Liver (tissue), 8 donors: ENCODE measurements at regions not wholly inside any gene's neighbourhood (a gene's known extent, or its start where the extent isn't known, plus 50 kb on each side); places are given as distances from the start of the nearest gene placed in this dataset.

Source experiments
- DNase-seq: peaks from one replicate; pipeline ENCODE4 v3.0.0-alpha.2; 2017; ENCODE audit warnings: low spot score
- H3K27ac ChIP-seq, 2 donors: one replicate each; pipeline ENCODE4 v1.7.0; 2013; ENCODE audit warnings: inconsistent platforms in 2 of 2, low read length in 2 of 2, control low read depth in 1 of 2, low read depth in 1 of 2, mild to moderate bottlenecking in 1 of 2
- H3K27me3 ChIP-seq, 4 donors: one replicate each; pipeline versions ENCODE4 v1.6.1 to v1.7.0; 2013; ENCODE audit warnings: low read length in 3 of 4, inconsistent platforms in 1 of 4, mild to moderate bottlenecking in 1 of 4, moderate library complexity in 1 of 4; ENCODE audit not compliant: control insufficient read depth in 4 of 4, insufficient read depth in 4 of 4
- H3K36me3 ChIP-seq, 4 donors: one replicate each; pipeline versions ENCODE4 v1.6.1 to v1.7.0; 2013; ENCODE audit warnings: low read length in 3 of 4, mild to moderate bottlenecking in 3 of 4, low read depth in 1 of 4, moderate library complexity in 1 of 4; ENCODE audit not compliant: control insufficient read depth in 4 of 4, insufficient read depth in 3 of 4
- H3K4me1 ChIP-seq, 4 donors: one replicate each; pipeline versions ENCODE4 v1.6.1 to v1.7.0; 2013; ENCODE audit warnings: low read length in 3 of 4, mild to moderate bottlenecking in 3 of 4, moderate library complexity in 1 of 4; ENCODE audit not compliant: control insufficient read depth in 4 of 4, insufficient read depth in 4 of 4
- H3K4me3 ChIP-seq, 3 donors: one replicate each; pipeline versions ENCODE4 v1.6.1 to v1.7.0; 2013; ENCODE audit warnings: low read length in 3 of 3, control low read depth in 1 of 3, low read depth in 1 of 3, mild to moderate bottlenecking in 1 of 3
- H3K9ac ChIP-seq, 2 donors: one replicate each; pipeline ENCODE4 v1.7.0; 2013; ENCODE audit warnings: low read length in 2 of 2, mild to moderate bottlenecking in 2 of 2, moderate library complexity in 2 of 2, control low read depth in 1 of 2, low read depth in 1 of 2
- H3K9me3 ChIP-seq, 4 donors: one replicate each; pipeline versions ENCODE4 v1.6.1 to v1.7.0; 2013; ENCODE audit warnings: low read length in 3 of 4; ENCODE audit not compliant: control insufficient read depth in 4 of 4
- EGR1 ChIP-seq, 2 donors: IDR thresholded peaks; 2 replicates each; pipeline ENCODE4 v1.6.1; 2016 to 2018; ENCODE audit warnings: antibody characterized with exemption in 2 of 2, low read depth in 2 of 2
- FOXA1 ChIP-seq: IDR thresholded peaks from 2 replicates; pipeline ENCODE4 v1.6.1; 2016; ENCODE audit warnings: antibody characterized with exemption
- HNF4A ChIP-seq, 2 donors: conservative IDR thresholded peaks; 2 replicates each; pipeline ENCODE4 v1.6.1; 2016; ENCODE audit warnings: antibody characterized with exemption in 2 of 2, mild to moderate bottlenecking in 2 of 2
- HNF4G ChIP-seq: IDR thresholded peaks from 2 replicates; pipeline ENCODE4 v1.6.1; 2016; ENCODE audit warnings: antibody characterized with exemption
- JUND ChIP-seq, 2 donors: IDR thresholded peaks; 2 replicates each; pipeline ENCODE4 v1.6.1; 2016; ENCODE audit warnings: antibody characterized with exemption in 2 of 2
- RXRA ChIP-seq, 2 donors: IDR thresholded peaks; 2 replicates each; pipeline ENCODE4 v1.6.1; 2017 to 2018; ENCODE audit warnings: antibody characterized with exemption in 2 of 2, mild to moderate bottlenecking in 1 of 2
- SP1 ChIP-seq: IDR thresholded peaks from 2 replicates; pipeline ENCODE4 v1.6.1; 2018; ENCODE audit warnings: antibody characterized with exemption, mild to moderate bottlenecking
- TAF1 ChIP-seq: conservative IDR thresholded peaks from 2 replicates; pipeline ENCODE4 v1.6.1; 2016; ENCODE audit warnings: antibody characterized with exemption, mild to moderate bottlenecking
- YY1 ChIP-seq: IDR thresholded peaks from 2 replicates; pipeline ENCODE4 v1.6.1; 2016; ENCODE audit warnings: antibody characterized with exemption, mild to moderate bottlenecking
- WGBS: extraction: QIAGEN DNeasy Blood & Tissue Kit; methylation state at CpG from one replicate; pipeline ENCODE4 v1.1.7; 2013; 5-methylcytosine and 5-hydroxymethylcytosine counted together
- TF ChIP-seq, protein P1 (sequence below): fragments of 150-350 bp; IDR thresholded peaks from 2 replicates; pipeline ENCODE4 v1.5.1; 2017; ENCODE audit warnings: improper control_type of control experiment, low read depth, low read length; ENCODE audit not compliant: missing input control
- TF ChIP-seq, protein P2 (sequence below): IDR thresholded peaks from 2 replicates; pipeline ENCODE4 v1.6.1; 2016; ENCODE audit warnings: antibody characterized with exemption
- TF ChIP-seq, protein P3 (sequence below): IDR thresholded peaks from 2 replicates; pipeline ENCODE4 v1.6.1; 2016; ENCODE audit warnings: antibody characterized with exemption
- TF ChIP-seq, protein P4 (sequence below): IDR thresholded peaks from 2 replicates; pipeline ENCODE4 v1.6.1; 2016; ENCODE audit warnings: antibody characterized with exemption
- donor health status: healthy.
- donor health status: healthy.
- donor health status: healthy.
- donor health status: healthy.
- donor health status: healthy.

DNA sequence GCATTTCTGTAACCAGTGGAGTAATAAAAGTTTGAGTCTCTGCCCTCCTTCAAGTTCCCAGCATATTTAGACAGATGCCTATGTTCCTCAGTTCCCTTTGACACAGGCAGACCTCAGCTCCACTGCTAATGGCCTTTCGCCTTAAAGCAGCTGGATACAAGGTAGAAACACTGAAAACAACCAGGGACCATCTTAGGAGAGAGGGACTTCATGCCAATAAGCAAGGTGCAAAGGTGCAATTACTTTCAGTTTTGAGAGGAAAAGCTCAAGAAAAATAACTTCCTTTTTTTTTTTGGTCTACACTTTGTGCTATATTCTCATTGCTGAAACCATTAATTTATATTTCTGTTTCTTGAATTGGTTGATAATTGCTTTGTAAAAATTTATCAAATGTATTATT lies 781.9 kb upstream of the GALNTL6 start:
- DNase-seq: no peak
- TF ChIP-seq, protein P1, sequence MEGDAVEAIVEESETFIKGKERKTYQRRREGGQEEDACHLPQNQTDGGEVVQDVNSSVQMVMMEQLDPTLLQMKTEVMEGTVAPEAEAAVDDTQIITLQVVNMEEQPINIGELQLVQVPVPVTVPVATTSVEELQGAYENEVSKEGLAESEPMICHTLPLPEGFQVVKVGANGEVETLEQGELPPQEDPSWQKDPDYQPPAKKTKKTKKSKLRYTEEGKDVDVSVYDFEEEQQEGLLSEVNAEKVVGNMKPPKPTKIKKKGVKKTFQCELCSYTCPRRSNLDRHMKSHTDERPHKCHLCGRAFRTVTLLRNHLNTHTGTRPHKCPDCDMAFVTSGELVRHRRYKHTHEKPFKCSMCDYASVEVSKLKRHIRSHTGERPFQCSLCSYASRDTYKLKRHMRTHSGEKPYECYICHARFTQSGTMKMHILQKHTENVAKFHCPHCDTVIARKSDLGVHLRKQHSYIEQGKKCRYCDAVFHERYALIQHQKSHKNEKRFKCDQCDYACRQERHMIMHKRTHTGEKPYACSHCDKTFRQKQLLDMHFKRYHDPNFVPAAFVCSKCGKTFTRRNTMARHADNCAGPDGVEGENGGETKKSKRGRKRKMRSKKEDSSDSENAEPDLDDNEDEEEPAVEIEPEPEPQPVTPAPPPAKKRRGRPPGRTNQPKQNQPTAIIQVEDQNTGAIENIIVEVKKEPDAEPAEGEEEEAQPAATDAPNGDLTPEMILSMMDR: no peak
- TF ChIP-seq YY1: no peak
- TF ChIP-seq, protein P2, sequence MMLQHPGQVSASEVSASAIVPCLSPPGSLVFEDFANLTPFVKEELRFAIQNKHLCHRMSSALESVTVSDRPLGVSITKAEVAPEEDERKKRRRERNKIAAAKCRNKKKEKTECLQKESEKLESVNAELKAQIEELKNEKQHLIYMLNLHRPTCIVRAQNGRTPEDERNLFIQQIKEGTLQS: no peak
- Histone ChIP-seq H3K4me1 (no peaks in the 10 kb centered on the region), H3K9ac (no peak overlapping the region), H3K27ac (no peak overlapping the region), H3K36me3 (no peaks in the 10 kb centered on the region), H3K27me3 (no peaks in the 10 kb centered on the region), H3K4me3 (no peak overlapping the region), H3K9me3 (no peaks in the 10 kb centered on the region)
- WGBS: 71% methylated on average over 1 of the region's 1 CpG

DNA sequence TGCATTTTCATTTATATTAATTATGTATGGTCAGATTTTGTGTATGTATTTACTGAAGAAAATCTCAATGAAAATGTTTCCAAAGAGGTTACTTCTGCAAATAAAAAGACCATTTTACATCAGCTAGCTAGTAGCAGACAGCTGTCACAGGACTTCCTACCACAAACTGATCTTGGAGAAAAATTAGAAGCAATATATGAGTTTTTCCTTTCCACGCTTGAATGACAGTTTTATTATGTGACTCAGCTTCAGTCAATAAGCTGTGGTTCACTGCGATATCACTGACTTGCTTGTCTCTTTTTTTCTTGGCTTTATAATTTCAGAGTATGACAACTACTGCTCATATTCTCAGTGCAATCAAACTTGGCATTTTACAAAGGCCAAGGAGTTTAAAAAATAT lies 787.4 kb upstream of the GALNTL6 start:
- H3K9ac ChIP-seq: no peak overlapping the region
- H3K4me3 ChIP-seq: no peak overlapping the region
- 66% methylated on average over 2 of the region's 2 CpGs for WGBS
- DNase-seq: no peak
- no peaks in the 10 kb centered on the region for H3K27me3 ChIP-seq
- TF ChIP-seq SP1 (no peak), HNF4A (conservative IDR thresholded peaks at IDR 0.05) (no peak), EGR1 (IDR thresholded peaks at IDR 0.05; ENCODE audit: low read depth in 2 of 2) (no peak), JUND (IDR thresholded peaks at IDR 0.05) (no peak), HNF4G (no peak), YY1 (no peak), TAF1 (no peak)
- TF ChIP-seq, protein P3, sequence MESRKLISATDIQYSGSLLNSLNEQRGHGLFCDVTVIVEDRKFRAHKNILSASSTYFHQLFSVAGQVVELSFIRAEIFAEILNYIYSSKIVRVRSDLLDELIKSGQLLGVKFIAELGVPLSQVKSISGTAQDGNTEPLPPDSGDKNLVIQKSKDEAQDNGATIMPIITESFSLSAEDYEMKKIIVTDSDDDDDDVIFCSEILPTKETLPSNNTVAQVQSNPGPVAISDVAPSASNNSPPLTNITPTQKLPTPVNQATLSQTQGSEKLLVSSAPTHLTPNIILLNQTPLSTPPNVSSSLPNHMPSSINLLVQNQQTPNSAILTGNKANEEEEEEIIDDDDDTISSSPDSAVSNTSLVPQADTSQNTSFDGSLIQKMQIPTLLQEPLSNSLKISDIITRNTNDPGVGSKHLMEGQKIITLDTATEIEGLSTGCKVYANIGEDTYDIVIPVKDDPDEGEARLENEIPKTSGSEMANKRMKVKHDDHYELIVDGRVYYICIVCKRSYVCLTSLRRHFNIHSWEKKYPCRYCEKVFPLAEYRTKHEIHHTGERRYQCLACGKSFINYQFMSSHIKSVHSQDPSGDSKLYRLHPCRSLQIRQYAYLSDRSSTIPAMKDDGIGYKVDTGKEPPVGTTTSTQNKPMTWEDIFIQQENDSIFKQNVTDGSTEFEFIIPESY: no peak
- TF ChIP-seq, protein P1: no peak
- H3K9me3 ChIP-seq: no peaks in the 10 kb centered on the region
- no peaks in the 10 kb centered on the region for H3K36me3 ChIP-seq
- no peaks in the 10 kb centered on the region for H3K4me1 ChIP-seq
- H3K27ac ChIP-seq: no peak overlapping the region

DNA sequence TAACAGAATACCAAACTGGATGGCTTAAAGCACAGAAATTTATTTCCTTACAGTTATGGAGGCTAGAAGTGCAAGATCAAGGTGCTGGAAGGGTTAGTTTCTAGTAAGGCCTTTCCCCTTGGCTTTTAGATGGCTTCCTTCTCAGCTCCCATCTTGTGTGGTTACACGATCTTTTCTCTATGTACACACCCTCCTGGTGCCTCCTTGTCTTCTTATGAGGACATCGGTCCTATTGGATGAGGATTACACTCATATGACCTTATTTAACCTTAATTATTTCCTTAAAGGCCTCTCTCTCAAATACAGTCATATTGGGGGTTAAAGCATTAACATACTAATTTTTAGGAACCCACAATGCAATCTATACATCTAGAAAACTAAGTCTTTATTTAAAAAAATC lies 787.9 kb upstream of the GALNTL6 start:
- H3K9ac ChIP-seq: no peak overlapping the region
- WGBS: 64% methylated on average over 2 of the region's 2 CpGs
- H3K36me3 ChIP-seq: no peaks in the 10 kb centered on the region
- no peak for DNase-seq
- H3K27me3 ChIP-seq: no peaks in the 10 kb centered on the region
- no peaks in the 10 kb centered on the region for H3K4me1 ChIP-seq
- no peaks in the 10 kb centered on the region for H3K9me3 ChIP-seq
- H3K4me3 ChIP-seq: no peak overlapping the region
- H3K27ac ChIP-seq: no peak overlapping the region
- TF ChIP-seq HNF4G (no peak), RXRA (IDR thresholded peaks at IDR 0.05) (no peak), SP1 (no peak), FOXA1 (no peak)
- TF ChIP-seq, protein P1: no peak
- TF ChIP-seq, protein P3: no peak
- TF ChIP-seq, protein P4, sequence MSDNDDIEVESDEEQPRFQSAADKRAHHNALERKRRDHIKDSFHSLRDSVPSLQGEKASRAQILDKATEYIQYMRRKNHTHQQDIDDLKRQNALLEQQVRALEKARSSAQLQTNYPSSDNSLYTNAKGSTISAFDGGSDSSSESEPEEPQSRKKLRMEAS: no peak
